Astrocyte (in vitro differentiated cells and primary cell): ENCODE measurements at regions not wholly inside any gene's neighbourhood (a gene's known extent, or its start where the extent isn't known, plus 50 kb on each side); places are given as distances from the start of the nearest gene placed in this dataset.
A peak's percentile ranks its signal among the peaks of the same experiment; 100 is the strongest.

Experiments used
- DNase-seq: peaks from one replicate; pipeline ENCODE4 v3.0.0-alpha.2; 2010; ENCODE audit warnings: low read depth
- FAIRE-seq: peaks from 2 replicates; lab custom pipeline; 2011; peaks lifted over from hg19 to GRCh38; lab: Jason Lieb, UNC
- H2AFZ ChIP-seq: 2 replicates; pipeline ENCODE4 v1.6.0; 2012; ENCODE audit warnings: low read depth, low read length, inconsistent platforms
- H3K27ac ChIP-seq: 2 replicates; pipeline ENCODE4 v1.5.1; 2011; ENCODE audit warnings: low read depth, low read length, inconsistent platforms
- H3K27me3 ChIP-seq: 2 replicates; pipeline ENCODE4 v1.6.0; 2011; ENCODE audit warnings: low read length, inconsistent platforms; ENCODE audit not compliant: insufficient read depth
- H3K36me3 ChIP-seq: 2 replicates; pipeline ENCODE4 v1.5.1; 2011; ENCODE audit warnings: low read length, inconsistent platforms; ENCODE audit not compliant: insufficient read depth
- H3K4me1 ChIP-seq: 2 replicates; pipeline ENCODE4 v1.5.1; 2011; ENCODE audit warnings: low read length, inconsistent platforms; ENCODE audit not compliant: insufficient read depth
- H3K4me2 ChIP-seq: 2 replicates; pipeline ENCODE4 v1.6.0; 2012; ENCODE audit warnings: low read length, inconsistent platforms
- H3K4me3 ChIP-seq: 2 replicates; pipeline ENCODE4 v1.5.1; 2011; ENCODE audit warnings: low read depth, mild to moderate bottlenecking, low read length, inconsistent platforms; ENCODE audit not compliant: insufficient read depth
- H3K79me2 ChIP-seq: 2 replicates; pipeline ENCODE4 v1.6.0; 2012; ENCODE audit warnings: mild to moderate bottlenecking, low read length, inconsistent platforms; ENCODE audit not compliant: insufficient read depth
- H3K9ac ChIP-seq: 2 replicates; pipeline ENCODE4 v1.6.0; 2012; ENCODE audit warnings: mild to moderate bottlenecking, low read length, inconsistent platforms
- H3K9me3 ChIP-seq: 2 replicates; pipeline ENCODE4 v1.5.1; 2012; ENCODE audit warnings: low read depth, mild to moderate bottlenecking, low read length, inconsistent platforms; ENCODE audit not compliant: insufficient read depth
- H4K20me1 ChIP-seq: 2 replicates; pipeline ENCODE4 v1.6.0; 2012; ENCODE audit warnings: low read length, inconsistent platforms; ENCODE audit not compliant: insufficient read depth
- H3K27ac Mint-ChIP-seq: one replicate; pipeline ENCODE4 v1.8.0; 2021; ENCODE audit warnings: mild to moderate bottlenecking, mixed read lengths; ENCODE audit not compliant: unreplicated experiment
- H3K27me3 Mint-ChIP-seq: one replicate; pipeline ENCODE4 v1.8.0; 2021; ENCODE audit warnings: low read depth, mixed read lengths; ENCODE audit not compliant: unreplicated experiment
- H3K36me3 Mint-ChIP-seq: one replicate; pipeline ENCODE4 v1.8.0; 2021; ENCODE audit warnings: low read depth, mixed read lengths; ENCODE audit not compliant: unreplicated experiment
- H3K4me1 Mint-ChIP-seq: one replicate; pipeline ENCODE4 v1.8.0; 2021; ENCODE audit warnings: low read depth, mixed read lengths; ENCODE audit not compliant: unreplicated experiment
- H3K4me3 Mint-ChIP-seq: one replicate; pipeline ENCODE4 v1.8.0; 2021; ENCODE audit warnings: mild to moderate bottlenecking, moderate library complexity, mixed read lengths; ENCODE audit not compliant: unreplicated experiment
- H3K9me3 Mint-ChIP-seq: one replicate; pipeline ENCODE4 v1.8.0; 2021; ENCODE audit warnings: mild to moderate bottlenecking, mixed read lengths; ENCODE audit not compliant: unreplicated experiment
- CTCF ChIP-seq: IDR thresholded peaks from 2 replicates; pipeline ENCODE4 v1.5.1; 2011; ENCODE audit warnings: low read depth, mild to moderate bottlenecking, inconsistent platforms, low read length, moderate library complexity; ENCODE audit not compliant: insufficient read depth
- EZH2 ChIP-seq: IDR thresholded peaks from 2 replicates; pipeline ENCODE4 v1.6.1; 2012; ENCODE audit warnings: mild to moderate bottlenecking, low read length, inconsistent platforms; ENCODE audit not compliant: insufficient read depth

- no peak overlapping the region for H3K9ac ChIP-seq
- H3K36me3 Mint-ChIP-seq: no peaks in the 10 kb centered on the region
- H3K79me2 ChIP-seq: no peaks in the 10 kb centered on the region
- FAIRE-seq (no peak), DNase-seq (no peak)
- no peak overlapping the region for H3K27ac ChIP-seq
- no peak overlapping the region for H2AFZ ChIP-seq
- no peak overlapping the region for H3K4me3 Mint-ChIP-seq
- H3K27me3 Mint-ChIP-seq: no peaks in the 10 kb centered on the region
- H4K20me1 ChIP-seq: no peaks in the 10 kb centered on the region
- no peaks in the 10 kb centered on the region for H3K4me1 Mint-ChIP-seq
- H3K4me3 ChIP-seq: no peak overlapping the region
- TF ChIP-seq EZH2: no peak
- H3K27me3 ChIP-seq: no peaks in the 10 kb centered on the region
- H3K9me3 ChIP-seq: no peaks in the 10 kb centered on the region
- no peaks in the 10 kb centered on the region for H3K4me1 ChIP-seq
- no peaks in the 10 kb centered on the region for H3K9me3 Mint-ChIP-seq
- no peak overlapping the region for H3K27ac Mint-ChIP-seq
- H3K4me2 ChIP-seq: no peak overlapping the region
- H3K36me3 ChIP-seq: no peaks in the 10 kb centered on the region
Observed at GRCh38 chr4:32454482-32454881, 1734.3 kb downstream of the PCDH7 start.

DNA sequence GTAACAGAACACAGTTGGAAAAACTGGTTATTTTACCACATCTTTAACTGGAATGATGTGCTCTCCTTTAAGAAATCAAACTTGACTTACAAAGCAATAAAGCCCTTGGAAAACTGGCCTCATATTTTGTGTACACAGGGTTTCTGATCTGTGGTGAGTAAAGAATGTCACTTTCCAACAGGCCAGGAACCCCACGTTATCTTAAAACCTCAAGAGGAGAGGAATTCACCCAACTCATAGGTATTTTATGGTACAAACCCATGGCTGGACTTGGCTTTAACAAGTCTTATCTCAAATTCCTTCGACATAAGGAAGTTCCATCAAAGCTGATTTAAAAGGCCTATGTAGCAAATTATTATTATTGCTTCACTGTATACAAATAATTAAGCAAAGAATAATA lies 1735.1 kb downstream of the PCDH7 start:
- Histone ChIP-seq H3K4me1 (no peaks in the 10 kb centered on the region), H3K27me3 (no peaks in the 10 kb centered on the region), H3K9me3 (no peaks in the 10 kb centered on the region), H2AFZ (no peak overlapping the region), H3K4me2 (no peak overlapping the region), H3K4me3 (no peak overlapping the region), H4K20me1 (no peaks in the 10 kb centered on the region), H3K79me2 (no peaks in the 10 kb centered on the region), H3K27ac (no peak overlapping the region), H3K36me3 (no peaks in the 10 kb centered on the region), H3K9ac (no peak overlapping the region)
- no peak overlapping the region for H3K4me3 Mint-ChIP-seq
- H3K9me3 Mint-ChIP-seq: no peaks in the 10 kb centered on the region
- H3K36me3 Mint-ChIP-seq: no peaks in the 10 kb centered on the region
- FAIRE-seq: no peak
- H3K27me3 Mint-ChIP-seq: no peaks in the 10 kb centered on the region
- H3K27ac Mint-ChIP-seq: no peak overlapping the region
- TF ChIP-seq CTCF (no peak), EZH2 (no peak)
- DNase-seq: peak; percentile 60
- no peaks in the 10 kb centered on the region for H3K4me1 Mint-ChIP-seq

DNA sequence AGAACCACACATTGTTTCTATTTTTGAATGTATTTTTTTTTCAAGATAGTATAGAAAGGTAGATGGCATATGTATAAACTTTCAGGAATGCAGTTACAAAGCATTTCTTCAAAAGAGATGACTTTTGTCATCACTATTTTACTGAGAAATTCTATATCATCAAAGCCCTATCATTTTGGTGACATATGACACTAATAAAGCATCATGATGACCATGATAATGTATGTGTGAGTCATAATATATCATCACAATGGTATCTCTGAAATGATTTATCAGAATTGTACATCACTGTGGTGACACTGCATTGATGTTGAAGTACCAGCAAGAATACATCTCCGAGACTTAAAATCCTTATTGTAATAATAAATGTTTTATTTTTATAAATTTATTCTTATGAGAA lies 1740.8 kb downstream of the PCDH7 start:
- no peak overlapping the region for H3K9ac ChIP-seq
- H3K4me2 ChIP-seq: no peak overlapping the region
- H3K27ac Mint-ChIP-seq: no peak overlapping the region
- no peaks in the 10 kb centered on the region for H3K4me1 Mint-ChIP-seq
- no peak for TF ChIP-seq CTCF
- TF ChIP-seq EZH2: no peak
- no peak overlapping the region for H3K4me3 Mint-ChIP-seq
- H3K4me1 ChIP-seq: no peaks in the 10 kb centered on the region
- no peak overlapping the region for H3K27ac ChIP-seq
- no peaks in the 10 kb centered on the region for H3K36me3 ChIP-seq
- H3K9me3 Mint-ChIP-seq: no peaks in the 10 kb centered on the region
- no peaks in the 10 kb centered on the region for H3K9me3 ChIP-seq
- H4K20me1 ChIP-seq: no peaks in the 10 kb centered on the region
- no peaks in the 10 kb centered on the region for H3K79me2 ChIP-seq
- no peaks in the 10 kb centered on the region for H3K27me3 ChIP-seq
- H2AFZ ChIP-seq: no peak overlapping the region
- H3K36me3 Mint-ChIP-seq: no peaks in the 10 kb centered on the region
- no peaks in the 10 kb centered on the region for H3K27me3 Mint-ChIP-seq
- DNase-seq (no peak), FAIRE-seq (no peak)
- no peak overlapping the region for H3K4me3 ChIP-seq
